Lower leg skin (tissue), 3 donors: ENCODE measurements at regions not wholly inside any gene's neighbourhood (a gene's known extent, or its start where the extent isn't known, plus 50 kb on each side); places are given as distances from the start of the nearest gene placed in this dataset.

Source experiments
- POLR2A ChIP-seq, 2 donors: fragments of 450-650 bp; IDR thresholded peaks; one replicate each; pipeline ENCODE4 v1.6.1; 2016 to 2017; ENCODE audit warnings: antibody characterized with exemption in 2 of 2, mild to moderate bottlenecking in 1 of 2, moderate library complexity in 1 of 2
- TF ChIP-seq, protein P1 (sequence below), 3 donors: fragments of 450-650 bp; IDR thresholded peaks; one replicate each; pipeline ENCODE4 v1.5.1; 2016; ENCODE audit warnings: antibody characterized with exemption in 3 of 3, mild to moderate bottlenecking in 3 of 3, moderate library complexity in 2 of 3

DNA sequence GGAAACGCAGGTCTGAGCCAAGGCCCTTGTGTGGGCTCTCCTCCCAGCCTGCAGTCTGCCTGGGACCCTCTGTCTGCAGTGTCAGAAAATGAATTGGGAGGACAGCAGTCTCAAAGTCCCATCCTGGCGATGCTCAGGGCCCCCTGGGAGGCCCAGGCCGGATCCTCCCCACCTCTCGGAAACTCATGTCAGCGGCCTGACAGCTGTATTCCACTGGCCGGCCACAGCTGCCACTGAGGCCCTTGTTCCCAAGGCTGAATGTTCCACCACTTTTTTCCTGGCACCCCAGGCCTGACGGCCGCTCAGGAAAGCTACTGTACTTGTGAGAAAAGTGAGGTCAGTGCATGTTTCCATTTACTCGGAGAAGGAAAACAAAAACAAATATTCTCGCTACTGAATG is 180.0 kb downstream of the FGF18 start:
- TF ChIP-seq, protein P1, sequence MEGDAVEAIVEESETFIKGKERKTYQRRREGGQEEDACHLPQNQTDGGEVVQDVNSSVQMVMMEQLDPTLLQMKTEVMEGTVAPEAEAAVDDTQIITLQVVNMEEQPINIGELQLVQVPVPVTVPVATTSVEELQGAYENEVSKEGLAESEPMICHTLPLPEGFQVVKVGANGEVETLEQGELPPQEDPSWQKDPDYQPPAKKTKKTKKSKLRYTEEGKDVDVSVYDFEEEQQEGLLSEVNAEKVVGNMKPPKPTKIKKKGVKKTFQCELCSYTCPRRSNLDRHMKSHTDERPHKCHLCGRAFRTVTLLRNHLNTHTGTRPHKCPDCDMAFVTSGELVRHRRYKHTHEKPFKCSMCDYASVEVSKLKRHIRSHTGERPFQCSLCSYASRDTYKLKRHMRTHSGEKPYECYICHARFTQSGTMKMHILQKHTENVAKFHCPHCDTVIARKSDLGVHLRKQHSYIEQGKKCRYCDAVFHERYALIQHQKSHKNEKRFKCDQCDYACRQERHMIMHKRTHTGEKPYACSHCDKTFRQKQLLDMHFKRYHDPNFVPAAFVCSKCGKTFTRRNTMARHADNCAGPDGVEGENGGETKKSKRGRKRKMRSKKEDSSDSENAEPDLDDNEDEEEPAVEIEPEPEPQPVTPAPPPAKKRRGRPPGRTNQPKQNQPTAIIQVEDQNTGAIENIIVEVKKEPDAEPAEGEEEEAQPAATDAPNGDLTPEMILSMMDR (IDR thresholded peaks at IDR 0.05), result no peak
- no peak for TF ChIP-seq POLR2A (IDR thresholded peaks at IDR 0.05)
